Caco-2 (cell line): ENCODE measurements at regions not wholly inside any gene's neighbourhood (a gene's known extent, or its start where the extent isn't known, plus 50 kb on each side); places are given as distances from the start of the nearest gene placed in this dataset.

ENCODE experiments used
- BruUV-seq: library from RNA; stranded (reverse); fragments of 400-500 nt; replicated peaks from 2 replicates; lab custom pipeline; 2021; lab: Mats Ljungman, UMichigan
- CTCF ChIA-PET: fragments of 300-600 bp; sonication (Branson Sonifier 250); formaldehyde crosslinking; loops from one replicate; lab custom pipeline; 2022; ENCODE audit warnings: antibody characterized with exemption; lab: Charles Lee
- POLR2A ChIA-PET: fragments of 300-600 bp; sonication (Branson Sonifier 250); formaldehyde crosslinking; loops from one replicate; lab custom pipeline; 2022; ENCODE audit warnings: antibody characterized with exemption; lab: Charles Lee
- DNase-seq, 2 experiments: peaks; one replicate each; pipeline versions ENCODE4 v3.0.0 to v3.0.0-alpha.2; 2020 to 2022
- H3K27me3 ChIP-seq: replicated peaks from 2 replicates; pipeline ENCODE4 v1.6.0; 2011; ENCODE audit warnings: low read length; ENCODE audit not compliant: control insufficient read depth, insufficient read depth
- H3K36me3 ChIP-seq: 2 replicates; pipeline ENCODE4 v1.5.1; 2011; ENCODE audit warnings: low read length; ENCODE audit not compliant: control insufficient read depth, insufficient read depth
- H3K4me1 ChIP-seq: fragments of 250-450 bp; sonication (Bioruptor Pico); 2 replicates; pipeline ENCODE4 v1.5.1; 2020; ENCODE audit warnings: mild to moderate bottlenecking
- H3K4me3 ChIP-seq: 2 replicates; pipeline ENCODE4 v1.5.1; 2011; ENCODE audit warnings: low read depth, mild to moderate bottlenecking, control low read depth, low read length
- H3K9me3 ChIP-seq: fragments of 250-450 bp; sonication (Bioruptor Pico); 2 replicates; pipeline ENCODE4 v1.5.1; 2020; ENCODE audit warnings: mild to moderate bottlenecking, moderate library complexity
- H3K27ac Mint-ChIP-seq: one replicate; pipeline ENCODE4 v1.8.0; 2022; ENCODE audit warnings: mixed read lengths; ENCODE audit not compliant: unreplicated experiment
- H3K27me3 Mint-ChIP-seq: one replicate; pipeline ENCODE4 v1.8.0; 2022; ENCODE audit warnings: mixed read lengths; ENCODE audit not compliant: insufficient read depth, unreplicated experiment
- H3K36me3 Mint-ChIP-seq: one replicate; pipeline ENCODE4 v1.8.0; 2022; ENCODE audit warnings: mild to moderate bottlenecking, mixed read lengths; ENCODE audit not compliant: insufficient read depth, unreplicated experiment
- H3K4me1 Mint-ChIP-seq: one replicate; pipeline ENCODE4 v1.8.0; 2022; ENCODE audit warnings: low read depth, mixed read lengths; ENCODE audit not compliant: unreplicated experiment
- H3K4me3 Mint-ChIP-seq: one replicate; pipeline ENCODE4 v1.8.0; 2022; ENCODE audit warnings: mild to moderate bottlenecking, moderate library complexity, mixed read lengths; ENCODE audit not compliant: unreplicated experiment
- H3K9me3 Mint-ChIP-seq: one replicate; pipeline ENCODE4 v1.8.0; 2022; ENCODE audit warnings: mixed read lengths; ENCODE audit not compliant: unreplicated experiment
- CTCF ChIP-seq, 2 experiments: fragments of 200-600 bp in 1 of 2; IDR thresholded peaks; 1 replicate in 1 of 2; 2 replicates in 1 of 2; pipeline versions ENCODE4 v1.5.1 to v1.8.0; 2011 to 2022; ENCODE audit warnings: antibody characterized with exemption in 1 of 2, control low read depth in 1 of 2, inconsistent platforms in 1 of 2, low read depth in 1 of 2, low read length in 1 of 2, mild to moderate bottlenecking in 1 of 2, moderate library complexity in 1 of 2; ENCODE audit not compliant: insufficient read depth in 1 of 2, severe bottlenecking in 1 of 2, unreplicated experiment in 1 of 2
- intact Hi-C: fragments of 100-400 bp; cut with micrococcal nuclease; formaldehyde crosslinking; loops from one replicate; pipeline ENCODE4 v1.10.0; 2022; ENCODE audit not compliant: unreplicated experiment

GRCh38 chr1:91200675-91201074 lies 178.8 kb upstream of the ZNF644 start:
- CTCF ChIA-PET: no interaction called here
- Histone ChIP-seq H3K9me3 (no peaks in the 10 kb centered on the region), H3K36me3 (no peaks in the 10 kb centered on the region), H3K4me1 (no peaks in the 10 kb centered on the region), H3K27me3 (no peaks in the 10 kb centered on the region), H3K4me3 (no peak overlapping the region)
- POLR2A ChIA-PET: no interaction called here
- H3K27me3 Mint-ChIP-seq: peaks cover 2% of the 10 kb centered on the region
- BruUV-seq: no TSS peak
- no peaks in the 10 kb centered on the region for H3K4me1 Mint-ChIP-seq
- H3K36me3 Mint-ChIP-seq: no peaks in the 10 kb centered on the region
- H3K27ac Mint-ChIP-seq: no peak overlapping the region
- intact Hi-C loops: no loop called here
- TF ChIP-seq CTCF (IDR thresholded peaks at IDR 0.05; ENCODE audit: insufficient read depth in 1 of 2, low read depth in 1 of 2, low read length in 1 of 2, severe bottlenecking in 1 of 2, unreplicated experiment in 1 of 2): no peak
- H3K9me3 Mint-ChIP-seq: no peaks in the 10 kb centered on the region
- no peak for DNase-seq
- H3K4me3 Mint-ChIP-seq: no peak overlapping the region

- Mint-ChIP-seq H3K4me3 (no peak overlapping the region), H3K27me3 (peaks cover 2% of the 10 kb centered on the region), H3K4me1 (no peaks in the 10 kb centered on the region), H3K9me3 (no peaks in the 10 kb centered on the region), H3K36me3 (no peaks in the 10 kb centered on the region), H3K27ac (no peak overlapping the region)
- no peaks in the 10 kb centered on the region for H3K36me3 ChIP-seq
- no peak overlapping the region for H3K4me3 ChIP-seq
- DNase-seq: no peak
- POLR2A ChIA-PET: no interaction called here
- no TSS peak for BruUV-seq
- TF ChIP-seq CTCF (IDR thresholded peaks at IDR 0.05; ENCODE audit: insufficient read depth in 1 of 2, low read depth in 1 of 2, low read length in 1 of 2, severe bottlenecking in 1 of 2, unreplicated experiment in 1 of 2): no peak
- CTCF ChIA-PET: no interaction called here
- intact Hi-C loops: no loop called here
- H3K4me1 ChIP-seq: no peaks in the 10 kb centered on the region
- H3K9me3 ChIP-seq: no peaks in the 10 kb centered on the region
- H3K27me3 ChIP-seq: no peaks in the 10 kb centered on the region
Measured at GRCh38 chr1:91199988-91200387, 178.2 kb upstream of the ZNF644 start.

GRCh38 chr1:91190996-91191395 lies 169.2 kb upstream of the ZNF644 start:
- Histone ChIP-seq H3K36me3 (no peaks in the 10 kb centered on the region), H3K27me3 (no peaks in the 10 kb centered on the region), H3K9me3 (no peaks in the 10 kb centered on the region), H3K4me3 (no peak overlapping the region), H3K4me1 (no peaks in the 10 kb centered on the region)
- H3K9me3 Mint-ChIP-seq: peaks cover 2% of the 10 kb centered on the region
- CTCF ChIA-PET: no interaction called here
- H3K27me3 Mint-ChIP-seq: peaks cover 8% of the 10 kb centered on the region
- DNase-seq: no peak
- POLR2A ChIA-PET: no interaction called here
- H3K27ac Mint-ChIP-seq: no peak overlapping the region
- H3K36me3 Mint-ChIP-seq: no peaks in the 10 kb centered on the region
- BruUV-seq: no TSS peak
- TF ChIP-seq CTCF (IDR thresholded peaks at IDR 0.05; ENCODE audit: insufficient read depth in 1 of 2, low read depth in 1 of 2, low read length in 1 of 2, severe bottlenecking in 1 of 2, unreplicated experiment in 1 of 2): no peak
- intact Hi-C loops: no loop called here
- H3K4me1 Mint-ChIP-seq: no peaks in the 10 kb centered on the region
- H3K4me3 Mint-ChIP-seq: no peak overlapping the region
